NCI-H1092 (cell line): ENCODE measurements at regions not wholly inside any gene's neighbourhood (a gene's known extent, or its start where the extent isn't known, plus 50 kb on each side); places are given as distances from the start of the nearest gene placed in this dataset.
"Not testable (repeated sequence)": the region's sequence is repeated elsewhere in the genome, so short reads cannot be mapped to it uniquely, and the experiment has no call there.

Experiments
- DNase-seq: peaks from one replicate; lab custom pipeline; 2025; lab: John Stamatoyannopoulos, UW

DNA sequence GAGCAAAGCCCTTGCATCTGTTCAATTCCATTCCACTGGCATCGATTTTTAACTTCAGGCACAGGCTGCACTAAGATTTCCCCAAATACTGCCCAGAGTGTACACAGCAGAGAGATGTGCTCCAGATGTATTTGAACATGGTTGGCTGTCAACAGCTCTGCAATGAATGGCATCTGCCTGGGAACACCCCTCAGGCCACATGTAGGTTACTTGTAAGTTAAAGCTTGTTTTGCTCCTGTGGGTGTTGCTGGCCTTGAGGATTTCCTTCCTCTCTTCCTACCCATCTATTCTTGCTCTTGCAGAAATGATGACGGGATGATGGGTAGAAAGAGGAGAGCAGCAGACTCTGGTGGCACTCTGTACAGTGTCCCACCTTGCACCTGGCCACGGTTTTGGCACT, 69.3 kb upstream of the HELT start:
- DNase-seq, result no peak

DNA sequence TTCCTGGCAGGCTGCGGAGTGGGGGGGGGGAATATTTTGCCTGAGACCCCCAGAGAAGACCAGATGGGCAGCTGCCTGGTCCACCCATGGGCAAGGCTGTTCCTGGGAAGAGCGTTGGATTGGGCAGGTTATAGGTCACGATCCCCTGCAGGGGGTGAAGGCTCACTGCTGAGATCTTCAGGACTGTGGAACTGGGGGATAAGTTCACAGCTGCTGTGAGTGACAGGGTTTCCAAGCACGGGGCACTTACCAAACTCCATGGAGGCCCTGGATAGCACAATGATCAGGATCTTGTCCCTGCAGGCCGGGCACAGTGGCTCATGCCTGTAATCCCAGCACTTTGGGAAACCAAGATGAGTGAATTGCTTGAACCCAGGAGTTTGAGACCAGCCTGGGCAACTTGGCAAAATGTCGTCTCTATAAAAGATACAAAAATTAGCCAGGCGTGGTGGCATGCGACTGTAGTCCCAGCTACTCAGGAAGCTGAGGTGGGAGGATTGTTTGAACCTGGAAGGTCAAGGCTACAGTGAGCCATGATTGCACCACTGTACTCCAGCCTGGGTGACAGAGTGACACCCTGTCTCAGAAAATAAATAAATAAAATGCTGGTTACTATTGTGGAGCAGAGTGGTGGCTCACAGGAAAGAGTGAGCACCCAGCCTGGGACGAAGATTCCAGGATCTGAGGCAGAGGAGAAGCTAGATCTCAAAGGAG, 68.0 kb upstream of the HELT start:
- DNase-seq, result no peak

DNA sequence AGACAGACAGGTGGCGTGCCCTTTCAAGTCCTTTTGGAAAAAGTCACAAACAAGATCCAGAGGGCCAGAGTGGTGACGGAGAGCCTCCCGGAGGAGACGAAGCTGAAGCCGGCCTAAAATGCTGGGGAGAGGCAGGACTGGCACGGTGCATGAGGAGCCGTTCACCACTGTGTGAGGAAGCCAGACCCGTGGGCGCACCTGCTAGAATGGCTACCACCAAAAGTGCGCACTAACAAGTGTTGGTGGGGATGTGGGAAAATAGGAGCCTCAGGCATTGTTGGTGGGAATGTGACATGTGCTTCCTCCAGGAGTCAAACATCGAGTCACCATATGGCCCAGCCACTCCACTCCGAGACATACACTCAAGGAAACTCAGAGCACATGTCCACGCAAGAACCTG, 67.4 kb upstream of the HELT start:
- DNase-seq, result no peak

DNA sequence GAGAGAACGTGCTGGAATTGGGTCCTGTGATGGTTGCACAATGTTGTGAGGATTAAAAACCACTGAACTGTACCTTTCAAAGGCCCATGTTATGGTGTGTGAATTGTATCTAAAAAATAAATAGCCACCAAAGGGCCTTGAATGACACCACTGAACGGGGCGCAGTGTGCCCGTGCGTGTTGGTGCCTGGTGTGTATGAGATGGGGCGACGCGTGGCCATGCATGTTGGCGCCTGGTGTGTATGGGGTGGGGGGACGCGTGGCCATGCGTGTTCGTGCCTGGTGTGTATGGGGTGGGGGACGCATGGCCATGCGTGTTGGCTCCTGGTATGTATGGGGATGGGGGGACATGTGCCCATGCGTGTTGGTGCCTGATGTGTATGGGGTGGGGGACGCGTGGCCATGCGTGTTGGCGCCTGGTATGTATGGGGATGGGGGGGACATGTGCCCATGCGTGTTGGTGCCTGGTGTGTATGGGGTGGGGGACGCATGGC, 66.6 kb upstream of the HELT start:
- DNase-seq, result no peak

DNA sequence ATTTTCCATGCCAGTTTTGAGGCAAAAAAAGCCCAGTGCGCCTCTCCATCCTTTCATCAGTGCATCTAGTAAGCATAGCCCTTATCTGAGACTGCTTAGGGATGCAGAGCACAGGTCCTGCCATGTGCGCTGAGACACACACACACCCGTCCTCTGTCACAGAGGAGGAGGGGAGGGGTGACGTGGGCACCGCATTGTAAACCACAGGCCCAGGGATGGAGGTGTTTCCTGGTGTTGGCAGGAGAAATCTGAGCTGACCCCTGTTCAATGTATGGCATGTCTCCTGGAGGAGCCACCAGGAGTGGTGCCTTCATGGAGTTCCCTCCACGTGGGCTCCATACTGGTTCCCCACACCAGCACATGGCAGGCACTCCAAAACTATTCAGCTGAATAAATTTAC, 65.8 kb upstream of the HELT start:
- no peak for DNase-seq

DNA sequence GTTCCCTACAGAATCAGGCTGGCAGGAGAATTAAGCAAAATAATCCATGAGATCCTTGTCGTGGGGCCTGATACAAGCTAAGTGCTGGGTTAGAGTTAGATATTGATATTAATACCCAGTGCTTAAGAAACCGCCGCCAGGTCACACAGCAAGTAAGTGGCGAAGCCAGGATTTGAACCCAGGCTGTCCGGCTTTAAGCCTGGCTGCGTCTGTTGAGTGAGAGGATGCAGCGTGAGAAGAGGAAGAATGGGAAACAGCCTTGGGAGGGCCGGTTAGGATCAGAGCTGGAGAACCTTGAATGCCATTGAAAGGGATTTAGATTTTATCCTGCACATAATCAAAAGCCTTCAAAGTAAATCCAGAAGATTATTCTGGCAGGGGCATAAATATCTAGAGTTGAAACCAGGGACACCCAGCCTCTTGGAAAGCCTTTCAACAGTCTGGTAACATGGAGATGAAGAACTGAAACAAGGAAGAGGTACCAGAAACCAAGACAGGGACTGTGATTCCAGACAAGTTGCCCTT, 64.8 kb upstream of the HELT start:
- no peak for DNase-seq

DNA sequence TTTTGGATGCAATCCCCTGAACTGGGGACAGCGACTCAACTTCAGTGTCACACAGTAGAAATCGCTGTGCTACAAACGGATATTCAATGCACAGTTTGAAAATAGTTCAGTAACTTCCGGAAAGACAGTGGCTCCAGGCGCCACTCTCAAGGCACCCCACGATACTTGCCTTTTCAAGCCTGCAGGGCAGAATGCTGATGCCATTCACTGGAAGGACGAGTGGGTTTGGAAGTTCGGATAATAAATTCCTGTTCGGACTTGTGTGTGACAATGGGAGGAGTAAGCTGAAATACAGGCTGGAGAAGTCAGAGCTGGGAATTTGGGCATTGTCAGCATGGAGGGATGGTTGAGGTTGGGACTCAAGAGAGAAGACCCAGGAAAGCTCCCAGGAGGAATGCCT, 64.3 kb upstream of the HELT start:
- no peak for DNase-seq

DNA sequence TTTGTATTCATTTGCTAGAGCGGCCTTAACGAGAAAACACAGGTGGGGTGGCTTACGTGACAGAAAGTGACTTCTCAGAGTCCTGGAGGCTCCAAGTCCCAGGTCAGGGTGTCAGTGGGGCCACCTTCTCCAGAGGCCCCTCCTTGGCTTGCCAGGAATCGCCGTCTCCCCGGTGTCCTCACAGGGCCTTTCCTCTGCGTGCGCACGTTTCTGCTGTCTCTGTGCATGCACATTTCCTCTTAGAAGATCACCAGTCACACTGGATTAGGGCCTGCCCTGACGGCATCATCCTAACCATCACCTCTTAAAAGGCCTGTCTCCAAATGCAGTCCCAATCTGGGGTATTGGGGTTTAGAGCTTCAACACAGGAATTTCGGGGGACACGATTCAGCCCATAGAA, 63.8 kb upstream of the HELT start:
- no peak for DNase-seq

DNA sequence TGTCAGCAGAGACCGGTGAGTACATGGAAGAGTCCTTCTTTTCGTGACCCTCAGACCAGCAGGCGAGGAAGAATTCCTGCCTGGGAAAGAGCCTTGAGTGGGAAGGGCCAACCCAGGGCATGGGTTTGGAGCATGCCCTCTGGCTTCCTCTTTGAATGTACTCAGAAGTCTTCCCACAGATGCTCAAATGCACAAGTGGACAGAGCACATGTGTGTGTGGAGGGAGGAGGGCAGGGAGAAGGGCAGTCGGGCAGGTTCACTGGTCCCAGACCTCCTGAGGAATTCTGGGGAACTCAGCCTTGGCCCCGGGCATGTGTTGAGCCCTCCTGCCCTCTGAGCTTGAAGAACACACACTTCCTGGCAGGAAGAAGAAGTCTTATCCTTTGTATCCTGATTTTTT, 63.2 kb upstream of the HELT start:
- no peak for DNase-seq

DNA sequence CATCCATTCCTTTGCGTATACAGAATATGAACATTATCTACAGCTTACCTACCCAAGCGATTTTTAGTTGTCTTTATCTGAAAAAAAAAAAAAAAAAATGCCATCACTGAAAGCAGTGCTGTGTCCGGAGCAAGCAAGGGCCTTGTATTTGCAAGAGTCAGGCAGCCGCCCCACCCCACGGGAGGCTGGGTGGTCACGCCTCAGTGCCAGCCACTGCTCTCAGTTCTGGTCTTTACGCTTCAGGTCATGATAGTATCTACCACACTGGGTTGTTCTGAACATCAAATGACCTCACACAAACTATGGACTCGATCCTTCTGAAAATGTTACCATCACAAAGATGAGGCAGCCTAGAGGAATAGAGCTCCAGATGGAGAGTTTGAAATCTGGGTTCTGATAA, 62.7 kb upstream of the HELT start:
- DNase-seq, result no peak

DNA sequence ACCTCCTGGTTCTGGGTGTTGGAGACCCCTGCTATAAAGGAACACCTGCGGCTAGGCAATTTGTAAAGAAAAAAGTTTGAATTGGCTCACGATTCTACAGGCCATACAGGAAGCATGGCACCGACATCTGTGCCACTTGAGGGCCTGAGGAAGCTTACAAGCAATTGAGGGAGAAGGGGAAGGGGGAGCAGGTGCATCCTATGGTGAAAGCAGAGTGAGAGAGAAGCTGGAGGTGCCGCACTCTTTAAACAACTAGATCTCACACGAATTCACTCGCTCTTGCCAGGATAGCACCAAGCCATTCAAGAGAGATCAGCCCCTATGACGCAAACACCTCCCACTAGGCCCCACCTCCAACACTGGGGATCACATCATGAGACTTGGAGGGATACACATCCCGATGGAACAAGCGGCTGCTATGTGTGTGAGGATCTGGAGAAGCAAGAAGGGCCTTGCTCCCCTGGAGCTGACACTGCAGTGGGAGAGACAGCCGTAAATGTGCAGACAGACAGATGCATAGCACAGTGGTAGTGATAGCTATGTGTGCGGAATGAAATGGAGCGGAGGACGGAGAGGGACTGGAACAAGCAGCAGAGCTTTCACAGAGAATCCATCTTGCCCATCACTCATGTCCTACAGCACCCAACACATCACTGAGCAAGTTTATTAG, 60.7 kb upstream of the HELT start:
- no peak for DNase-seq

DNA sequence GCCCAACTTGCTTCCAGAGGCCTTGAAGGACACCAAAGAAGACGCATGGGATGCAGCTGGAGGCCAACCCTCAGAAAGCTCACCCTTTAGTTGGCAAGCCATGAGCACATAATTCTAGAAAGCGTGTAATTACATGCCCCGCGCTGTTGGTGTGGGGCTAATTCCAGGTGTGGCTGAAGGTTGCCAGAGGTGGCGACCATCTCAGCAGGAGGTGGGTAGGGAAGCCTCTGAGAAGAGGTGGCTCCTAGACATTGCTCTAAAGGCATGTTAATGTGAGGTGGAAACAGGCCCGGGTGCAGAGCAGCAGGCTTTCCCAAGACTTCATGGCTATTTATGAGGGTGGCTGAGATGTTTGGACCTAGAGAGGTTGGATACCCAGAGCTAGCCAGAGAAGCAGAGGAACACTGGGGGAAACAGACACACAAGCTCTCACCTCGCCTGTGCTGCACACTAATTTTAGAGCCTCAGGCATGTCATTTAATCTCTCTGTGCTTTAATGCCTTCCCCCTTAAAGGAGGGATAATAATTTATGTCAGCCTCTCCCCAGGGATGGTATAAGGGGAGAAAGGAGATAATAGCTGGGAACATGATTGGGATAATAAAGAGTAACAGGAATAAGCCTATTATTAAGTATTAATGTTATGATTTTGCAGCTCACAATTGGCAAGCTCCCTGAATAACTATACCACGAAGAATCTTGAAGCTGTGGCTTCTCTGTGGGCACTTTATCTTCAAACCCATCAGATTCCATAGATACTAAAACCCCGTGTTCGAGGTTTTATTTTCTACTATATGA, 60.0 kb upstream of the HELT start:
- DNase-seq, result no peak

DNA sequence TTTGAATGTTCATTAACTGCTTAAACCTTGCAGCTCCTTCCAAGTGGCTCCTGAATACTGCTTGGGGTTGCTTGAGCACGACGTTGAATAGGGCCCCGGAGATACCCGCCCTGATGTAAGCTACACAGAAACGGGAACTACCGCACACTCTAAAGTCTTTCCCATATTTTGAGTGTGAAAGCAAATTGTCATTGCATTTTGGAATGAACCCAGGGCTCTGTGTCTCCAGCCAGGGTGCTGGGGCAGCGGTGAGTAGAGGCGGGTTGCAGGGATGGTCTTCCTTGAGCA, 59.4 kb upstream of the HELT start:
- DNase-seq, result no peak

DNA sequence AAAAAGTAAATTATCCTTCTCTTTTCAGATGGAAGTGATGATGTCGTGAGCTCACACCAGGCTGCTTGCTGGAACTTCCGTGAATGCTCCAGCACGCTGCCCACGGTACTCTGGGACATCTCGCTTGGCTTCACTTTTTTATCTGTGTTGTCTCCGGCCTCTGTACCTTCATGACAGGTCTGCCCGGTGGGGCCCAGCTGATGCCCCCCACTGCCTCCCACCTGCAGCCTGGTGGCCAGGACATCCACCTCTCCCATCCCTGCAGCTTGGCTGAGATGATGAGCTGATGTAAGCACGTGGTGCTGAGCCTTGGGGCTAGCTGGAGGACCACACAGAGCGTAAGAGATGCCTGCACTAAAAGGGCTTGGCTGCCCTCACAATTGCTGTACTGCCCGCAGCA, 59.0 kb upstream of the HELT start:
- no peak for DNase-seq

DNA sequence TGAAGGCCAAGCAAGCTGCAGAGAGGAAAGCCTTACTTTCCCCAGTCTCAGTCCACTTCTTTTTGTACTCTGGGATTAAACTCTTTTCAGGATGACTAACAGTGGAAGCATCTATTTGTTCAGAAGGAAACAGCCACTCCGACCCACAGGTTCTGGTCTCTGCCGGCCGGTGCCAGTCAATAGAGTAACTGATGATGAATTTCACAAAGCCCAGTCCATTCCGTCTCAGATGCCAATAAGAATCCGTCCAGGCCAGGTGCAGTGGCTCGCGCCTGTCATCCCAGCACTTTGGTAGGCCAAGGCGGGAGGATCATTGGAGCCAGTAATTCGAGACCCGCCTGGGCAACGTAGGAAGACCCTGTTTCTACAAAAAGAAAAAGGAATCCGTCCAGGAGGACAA, 58.5 kb upstream of the HELT start:
- DNase-seq, result no peak

DNA sequence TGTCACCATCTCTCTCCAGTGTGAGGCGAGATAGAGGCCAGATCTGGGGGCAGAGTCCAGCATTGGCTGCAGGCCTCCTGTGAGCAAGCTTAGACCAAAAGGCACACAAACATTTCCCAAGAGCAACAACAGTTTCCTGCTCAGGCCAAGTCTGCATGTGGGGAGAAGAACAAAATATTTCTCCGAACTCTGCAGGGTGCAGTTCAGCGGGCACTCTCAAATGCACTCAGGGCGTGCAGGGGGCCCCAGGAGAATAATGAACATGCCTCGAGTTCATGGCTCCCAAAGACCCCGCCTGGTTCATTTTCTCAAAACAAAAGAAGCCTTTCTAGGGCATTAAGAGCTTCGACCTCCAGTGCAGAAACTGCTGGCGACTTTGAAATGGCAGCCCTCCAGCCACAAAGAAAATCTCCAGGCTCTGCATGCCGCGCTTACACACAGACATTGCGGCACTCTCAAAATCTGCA, 57.8 kb upstream of the HELT start:
- no peak for DNase-seq

DNA sequence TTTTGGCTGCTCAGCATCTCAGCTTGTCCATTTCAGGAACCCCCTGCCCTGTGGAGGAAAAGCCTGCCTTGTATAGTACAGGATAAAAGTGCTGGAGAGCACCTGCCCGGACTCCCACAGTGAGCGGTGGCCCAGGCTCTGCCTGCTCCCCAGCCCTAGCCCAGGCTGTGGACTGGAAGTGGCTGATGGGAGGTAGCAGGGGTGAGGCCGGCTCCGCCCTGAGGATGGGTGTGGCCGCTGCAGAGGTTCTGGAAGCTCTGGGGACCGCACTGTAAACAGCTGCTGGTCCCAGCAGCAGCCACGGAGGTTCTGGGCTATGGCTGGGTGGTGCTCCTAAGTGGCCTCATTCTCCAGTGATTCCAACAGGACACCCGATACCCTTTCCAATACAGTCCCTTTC, 56.6 kb upstream of the HELT start:
- no peak for DNase-seq

DNA sequence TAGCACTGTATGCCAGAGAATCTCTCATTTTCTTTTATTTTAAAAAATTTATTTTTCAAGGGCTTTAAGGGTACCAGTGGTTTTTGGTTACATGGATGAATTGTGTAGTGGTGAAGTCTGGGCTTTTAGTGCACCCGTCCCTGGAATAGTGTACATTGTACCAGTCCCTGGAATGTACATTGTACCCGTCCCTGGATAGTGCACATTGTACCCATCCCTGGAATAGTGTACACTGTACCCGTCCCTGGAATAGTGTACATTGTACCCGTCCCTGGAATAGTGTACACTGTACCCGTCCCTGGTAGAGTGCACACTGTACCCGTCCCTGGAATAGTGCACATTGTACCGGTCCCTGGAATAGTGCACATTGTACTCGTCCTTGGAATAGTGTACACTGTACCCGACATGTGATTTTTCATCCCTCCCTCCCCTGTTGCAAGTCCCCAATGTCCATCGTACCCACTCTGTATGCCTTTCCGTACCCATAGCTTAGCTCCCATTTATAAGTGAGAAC, 56.1 kb upstream of the HELT start:
- no peak for DNase-seq

DNA sequence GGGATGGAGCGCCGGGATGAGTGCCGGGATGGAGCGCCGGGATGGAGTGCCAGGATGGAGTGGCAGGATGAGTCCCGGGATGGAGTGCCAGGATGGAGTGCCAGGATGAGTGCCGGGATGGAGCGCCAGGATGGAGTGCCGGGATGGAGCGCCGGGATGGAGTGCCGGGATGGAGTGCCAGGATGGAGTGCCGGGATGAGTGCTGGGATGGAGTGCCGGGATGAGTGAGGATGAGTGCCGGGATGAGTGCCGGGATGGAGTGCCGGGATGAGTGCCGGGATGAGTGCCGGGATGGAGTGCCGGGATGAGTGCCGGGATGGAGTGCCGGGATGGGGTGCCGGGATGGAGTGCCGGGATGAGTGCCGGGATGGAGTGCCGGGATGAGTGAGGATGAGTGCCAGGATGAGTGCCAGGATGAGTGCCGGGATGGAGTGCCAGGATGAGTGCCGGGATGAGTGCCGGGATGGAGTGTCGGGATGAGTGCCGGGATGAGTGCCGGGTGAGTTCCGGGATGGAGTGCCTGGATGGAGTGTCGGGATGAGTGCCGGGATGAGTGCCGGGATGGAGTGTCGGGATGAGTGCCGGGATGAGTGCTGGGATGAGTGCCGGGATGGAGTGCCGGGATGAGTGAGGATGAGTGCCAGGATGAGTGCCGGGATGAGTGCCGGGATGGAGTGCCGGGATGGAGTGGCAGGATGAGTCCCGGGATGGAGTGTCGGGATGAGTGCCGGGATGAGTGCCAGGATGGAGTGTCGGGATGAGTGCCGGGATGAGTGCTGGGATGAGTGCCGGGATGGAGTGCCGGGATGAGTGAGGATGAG, 52.9 kb upstream of the HELT start:
- DNase-seq, result not testable (repeated sequence)

DNA sequence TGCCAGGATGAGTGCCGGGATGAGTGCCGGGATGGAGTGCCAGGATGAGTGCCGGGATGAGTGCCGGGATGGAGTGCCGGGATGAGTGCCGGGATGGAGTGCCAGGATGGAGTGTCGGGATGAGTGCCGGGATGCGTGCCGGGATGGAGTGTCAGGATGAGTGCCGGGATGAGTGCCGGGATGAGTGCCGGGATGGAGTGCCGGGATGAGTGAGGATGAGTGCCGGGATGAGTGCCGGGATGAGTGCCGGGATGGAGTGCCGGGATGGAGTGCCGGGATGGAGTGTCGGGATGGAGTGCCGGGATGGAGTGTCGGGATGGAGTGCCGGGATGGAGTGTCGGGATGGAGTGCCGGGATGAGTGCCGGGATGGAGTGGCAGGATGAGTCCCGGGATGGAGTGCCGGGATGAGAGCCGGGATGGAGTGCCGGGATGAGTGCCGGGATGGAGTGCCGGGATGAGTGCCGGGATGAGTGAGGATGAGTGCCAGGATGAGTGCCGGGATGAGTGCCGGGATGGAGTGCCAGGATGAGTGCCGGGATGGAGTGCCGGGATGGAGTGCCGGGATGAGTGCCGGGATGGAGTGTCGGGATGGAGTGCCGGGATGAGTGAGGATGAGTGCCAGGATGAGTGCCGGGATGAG, 52.1 kb upstream of the HELT start:
- DNase-seq, result not testable (repeated sequence)

DNA sequence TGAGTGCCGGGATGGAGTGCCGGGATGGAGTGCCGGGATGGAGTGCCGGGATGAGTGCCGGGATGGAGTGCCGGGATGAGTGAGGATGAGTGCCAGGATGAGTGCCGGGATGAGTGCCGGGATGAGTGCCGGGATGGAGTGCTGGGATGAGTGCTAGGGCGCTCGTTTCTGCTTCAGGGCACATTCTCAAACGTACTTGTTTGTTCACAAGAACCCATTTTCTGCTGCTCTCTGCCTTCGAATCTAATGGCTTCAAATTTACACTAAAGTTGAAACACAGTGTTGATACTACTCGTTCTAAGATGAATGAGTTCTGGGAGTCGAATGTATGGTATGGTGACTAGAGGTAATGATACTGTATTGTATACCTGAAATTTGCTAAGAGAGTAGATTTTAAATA, 50.6 kb upstream of the HELT start:
- not testable (repeated sequence) for DNase-seq
